Prostate gland (tissue), 2 donors: ENCODE measurements at regions not wholly inside any gene's neighbourhood (a gene's known extent, or its start where the extent isn't known, plus 50 kb on each side); places are given as distances from the start of the nearest gene placed in this dataset.

Experiments
- CTCF ChIP-seq, 4 experiments: fragments of 200-600 bp in 2 of 4; fragments of 450-650 bp in 2 of 4; sonication (generic) in 2 of 4; IDR thresholded peaks; 1 replicate in 3 of 4; 2 replicates in 1 of 4; pipeline ENCODE4 v1.5.1; 2016 to 2019; ENCODE audit warnings: antibody characterized with exemption in 4 of 4, mild to moderate bottlenecking in 2 of 4, moderate library complexity in 2 of 4
- POLR2A ChIP-seq: fragments of 450-650 bp; IDR thresholded peaks from one replicate; pipeline ENCODE4 v1.6.1; 2016; ENCODE audit warnings: antibody characterized with exemption, mild to moderate bottlenecking

- TF ChIP-seq CTCF (IDR thresholded peaks at IDR 0.05) (no peak), POLR2A (no peak)
These were observed 81.8 kb upstream of the ANKRD1 start for GRCh38 chr10:91002656-91003055.
